Ishikawa (cell line): ENCODE measurements at regions not wholly inside any gene's neighbourhood (a gene's known extent, or its start where the extent isn't known, plus 50 kb on each side); places are given as distances from the start of the nearest gene placed in this dataset.

Experiments
- CEBPB ChIP-seq: IDR thresholded peaks from 2 replicates; pipeline ENCODE4 v1.6.1; 2012
- CREB1 ChIP-seq: IDR thresholded peaks from 2 replicates; pipeline ENCODE4 v1.6.1; 2012; ENCODE audit warnings: low read depth
- EGR1 ChIP-seq: IDR thresholded peaks from 2 replicates; pipeline ENCODE4 v1.6.1; 2012
- EP300 ChIP-seq: IDR thresholded peaks from 2 replicates; pipeline ENCODE4 v1.6.1; 2012; ENCODE audit warnings: borderline replicate concordance
- FOXM1 ChIP-seq: IDR thresholded peaks from 2 replicates; pipeline ENCODE4 v1.6.1; 2012; ENCODE audit warnings: low read depth, borderline replicate concordance
- NFIC ChIP-seq: IDR thresholded peaks from 2 replicates; pipeline ENCODE4 v1.6.1; 2012
- RAD21 ChIP-seq: IDR thresholded peaks from 2 replicates; pipeline ENCODE4 v1.6.1; 2012; ENCODE audit warnings: low read depth
- TAF1 ChIP-seq: IDR thresholded peaks from 2 replicates; pipeline ENCODE4 v1.6.1; 2012; ENCODE audit warnings: low read depth, mild to moderate bottlenecking
- TCF12 ChIP-seq: IDR thresholded peaks from 2 replicates; pipeline ENCODE4 v1.6.1; 2012; ENCODE audit warnings: low read depth
- TEAD4 ChIP-seq: IDR thresholded peaks from 2 replicates; pipeline ENCODE4 v1.6.1; 2012
- YY1 ChIP-seq: IDR thresholded peaks from 2 replicates; pipeline ENCODE4 v1.6.1; 2012; ENCODE audit warnings: low read depth
- ZBTB7A ChIP-seq: IDR thresholded peaks from 2 replicates; pipeline ENCODE4 v1.6.1; 2012; ENCODE audit warnings: low read depth
- TF ChIP-seq, protein P1 (sequence below): IDR thresholded peaks from 2 replicates; pipeline ENCODE4 v1.6.1; 2012
- TF ChIP-seq, protein P2 (sequence below): IDR thresholded peaks from 2 replicates; pipeline ENCODE4 v1.6.1; 2012; ENCODE audit warnings: low read depth, mild to moderate bottlenecking
- TF ChIP-seq, protein P3 (sequence below): IDR thresholded peaks from 2 replicates; pipeline ENCODE4 v1.6.1; 2012

DNA sequence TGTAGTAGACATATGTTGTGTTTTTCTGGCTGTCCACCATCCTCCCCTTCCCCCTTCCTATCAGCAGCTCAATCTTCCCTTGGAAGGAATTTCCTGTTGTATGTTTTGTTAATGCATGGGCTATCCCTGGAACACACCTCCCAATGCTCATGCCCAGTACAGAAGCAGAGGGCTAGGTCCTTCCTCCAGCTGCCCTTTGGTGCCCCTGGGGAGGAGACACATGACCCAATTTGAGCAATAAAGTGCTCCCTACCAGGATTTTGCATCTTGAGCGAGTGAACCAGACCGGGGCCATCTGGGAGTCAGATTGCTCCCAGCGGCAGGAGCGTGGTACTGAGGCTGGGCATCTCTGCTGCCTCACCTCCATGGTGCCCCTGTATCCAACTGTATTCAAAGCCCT is 141.5 kb upstream of the MED13 start:
- TF ChIP-seq CREB1 (no peak), RAD21 (no peak), TCF12 (no peak), ZBTB7A (no peak), NFIC (no peak), EGR1 (no peak), FOXM1 (no peak), EP300 (no peak), TAF1 (no peak), TEAD4 (no peak), CEBPB (no peak), YY1 (no peak)
- TF ChIP-seq, protein P1, sequence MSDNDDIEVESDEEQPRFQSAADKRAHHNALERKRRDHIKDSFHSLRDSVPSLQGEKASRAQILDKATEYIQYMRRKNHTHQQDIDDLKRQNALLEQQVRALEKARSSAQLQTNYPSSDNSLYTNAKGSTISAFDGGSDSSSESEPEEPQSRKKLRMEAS = no peak
- TF ChIP-seq, protein P2, sequence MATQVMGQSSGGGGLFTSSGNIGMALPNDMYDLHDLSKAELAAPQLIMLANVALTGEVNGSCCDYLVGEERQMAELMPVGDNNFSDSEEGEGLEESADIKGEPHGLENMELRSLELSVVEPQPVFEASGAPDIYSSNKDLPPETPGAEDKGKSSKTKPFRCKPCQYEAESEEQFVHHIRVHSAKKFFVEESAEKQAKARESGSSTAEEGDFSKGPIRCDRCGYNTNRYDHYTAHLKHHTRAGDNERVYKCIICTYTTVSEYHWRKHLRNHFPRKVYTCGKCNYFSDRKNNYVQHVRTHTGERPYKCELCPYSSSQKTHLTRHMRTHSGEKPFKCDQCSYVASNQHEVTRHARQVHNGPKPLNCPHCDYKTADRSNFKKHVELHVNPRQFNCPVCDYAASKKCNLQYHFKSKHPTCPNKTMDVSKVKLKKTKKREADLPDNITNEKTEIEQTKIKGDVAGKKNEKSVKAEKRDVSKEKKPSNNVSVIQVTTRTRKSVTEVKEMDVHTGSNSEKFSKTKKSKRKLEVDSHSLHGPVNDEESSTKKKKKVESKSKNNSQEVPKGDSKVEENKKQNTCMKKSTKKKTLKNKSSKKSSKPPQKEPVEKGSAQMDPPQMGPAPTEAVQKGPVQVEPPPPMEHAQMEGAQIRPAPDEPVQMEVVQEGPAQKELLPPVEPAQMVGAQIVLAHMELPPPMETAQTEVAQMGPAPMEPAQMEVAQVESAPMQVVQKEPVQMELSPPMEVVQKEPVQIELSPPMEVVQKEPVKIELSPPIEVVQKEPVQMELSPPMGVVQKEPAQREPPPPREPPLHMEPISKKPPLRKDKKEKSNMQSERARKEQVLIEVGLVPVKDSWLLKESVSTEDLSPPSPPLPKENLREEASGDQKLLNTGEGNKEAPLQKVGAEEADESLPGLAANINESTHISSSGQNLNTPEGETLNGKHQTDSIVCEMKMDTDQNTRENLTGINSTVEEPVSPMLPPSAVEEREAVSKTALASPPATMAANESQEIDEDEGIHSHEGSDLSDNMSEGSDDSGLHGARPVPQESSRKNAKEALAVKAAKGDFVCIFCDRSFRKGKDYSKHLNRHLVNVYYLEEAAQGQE = no peak
- TF ChIP-seq, protein P3, sequence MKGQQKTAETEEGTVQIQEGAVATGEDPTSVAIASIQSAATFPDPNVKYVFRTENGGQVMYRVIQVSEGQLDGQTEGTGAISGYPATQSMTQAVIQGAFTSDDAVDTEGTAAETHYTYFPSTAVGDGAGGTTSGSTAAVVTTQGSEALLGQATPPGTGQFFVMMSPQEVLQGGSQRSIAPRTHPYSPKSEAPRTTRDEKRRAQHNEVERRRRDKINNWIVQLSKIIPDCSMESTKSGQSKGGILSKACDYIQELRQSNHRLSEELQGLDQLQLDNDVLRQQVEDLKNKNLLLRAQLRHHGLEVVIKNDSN = no peak

DNA sequence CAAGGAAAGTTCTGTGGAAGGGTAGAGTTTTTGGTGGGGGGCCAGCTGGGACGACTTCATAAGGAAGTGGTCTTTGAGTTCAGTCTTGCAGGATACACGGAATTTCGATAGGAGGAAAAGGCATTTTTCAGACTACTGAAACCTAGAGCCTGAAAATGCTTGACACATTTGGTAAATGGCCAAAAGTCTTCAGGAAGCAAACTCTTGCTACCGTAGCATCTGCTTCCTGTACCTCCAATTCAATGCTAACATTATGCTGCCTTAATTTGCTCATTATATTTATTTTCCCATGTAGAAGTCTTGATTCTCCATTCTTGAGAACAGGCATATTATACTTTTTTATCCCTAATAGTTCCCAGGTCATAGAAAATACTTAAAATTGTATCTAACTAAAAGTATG is 129.3 kb upstream of the MED13 start:
- no peak for TF ChIP-seq TAF1
- TF ChIP-seq, protein P1 = no peak
- no peak for TF ChIP-seq TCF12
- no peak for TF ChIP-seq CREB1
- TF ChIP-seq, protein P2 = no peak

DNA sequence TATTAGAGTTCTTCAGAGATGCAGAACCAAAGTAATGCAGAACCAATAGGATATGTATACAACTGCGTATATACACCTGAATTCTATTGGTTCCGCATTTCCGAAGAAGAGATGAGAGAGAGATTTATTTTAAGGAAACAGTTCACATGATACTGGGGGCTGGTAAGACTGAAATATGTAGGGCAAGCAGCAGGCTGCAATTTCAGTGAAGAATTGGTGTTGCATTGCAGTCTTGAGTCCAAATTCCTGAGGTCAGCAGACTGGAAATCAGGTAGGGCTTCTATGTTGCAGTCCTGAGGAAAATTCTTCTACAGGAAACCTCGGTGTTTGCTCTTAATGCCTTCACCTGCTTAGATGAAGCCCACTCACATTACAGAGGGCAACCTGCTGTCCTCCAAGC is 128.2 kb upstream of the MED13 start:
- TF ChIP-seq, protein P2 = no peak
- TF ChIP-seq RAD21 (peak; percentile 14; the same call in 1 of the 2 replicates), EP300 (peak; percentile 50; the same call in 1 of the 2 replicates), CREB1 (no peak), CEBPB (no peak), TCF12 (no peak), YY1 (no peak), TEAD4 (peak; percentile 90), NFIC (0 out of 2 replicates have a peak, but pooled peaks have one; percentile 27), ZBTB7A (no peak), EGR1 (no peak), FOXM1 (no peak), TAF1 (no peak)
- TF ChIP-seq, protein P3 = peak; percentile 54; the same call in 1 of the 2 replicates
- TF ChIP-seq, protein P1 = 0 out of 2 replicates have a peak, but pooled peaks have one; percentile 37

DNA sequence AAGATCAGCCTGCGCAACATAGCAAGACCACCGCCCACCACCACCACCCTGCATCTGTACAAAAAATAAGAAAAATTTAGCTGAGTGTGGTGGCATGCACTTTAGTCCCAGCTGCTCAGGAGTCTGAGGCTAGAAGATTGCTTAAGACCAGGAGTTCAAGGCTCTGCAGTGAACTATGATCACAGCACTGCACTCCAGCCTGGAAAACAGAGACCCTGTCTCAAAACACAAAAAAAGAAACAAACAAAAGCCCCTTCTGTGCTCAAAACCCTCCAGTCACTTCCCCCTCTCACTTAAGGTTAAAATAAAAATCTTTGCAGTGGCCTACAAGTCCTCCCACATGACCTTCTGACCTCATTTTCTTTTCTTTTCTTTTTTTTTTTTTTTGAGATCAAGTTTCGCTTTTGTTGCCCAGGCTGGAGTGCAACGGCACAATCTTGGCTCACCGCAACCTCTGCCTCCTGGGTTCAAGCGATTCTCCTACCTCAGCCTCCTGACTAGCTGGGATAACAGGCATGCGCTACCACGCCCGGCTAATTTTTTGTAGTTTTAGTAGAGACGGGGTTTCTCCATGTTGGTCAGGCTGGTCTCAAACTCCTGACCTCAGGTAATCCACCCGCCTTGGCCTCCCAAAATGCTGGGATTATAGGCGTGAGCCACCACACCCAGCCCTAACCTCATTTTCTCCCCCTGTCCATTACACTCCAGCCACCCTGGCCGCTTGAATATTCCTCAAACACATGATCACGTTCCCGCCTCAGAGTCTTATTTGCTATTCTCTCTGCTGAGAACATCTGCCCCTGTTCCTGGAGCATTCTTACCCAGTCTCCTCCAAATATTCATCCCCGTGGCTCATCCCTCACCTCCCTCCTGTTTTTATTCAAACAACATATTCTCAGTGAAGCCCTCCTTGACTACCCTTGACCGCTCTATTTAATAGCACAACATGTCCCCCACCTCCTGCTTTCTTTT is 126.6 kb upstream of the MED13 start:
- TF ChIP-seq, protein P1 = no peak
- TF ChIP-seq CREB1 (no peak), TAF1 (no peak), EGR1 (no peak), EP300 (no peak), YY1 (no peak), CEBPB (no peak), NFIC (no peak), RAD21 (no peak), TEAD4 (no peak), ZBTB7A (no peak), FOXM1 (no peak), TCF12 (no peak)
- TF ChIP-seq, protein P3 = no peak
- TF ChIP-seq, protein P2 = no peak
